Erythroblast (primary cell): ENCODE measurements at regions not wholly inside any gene's neighbourhood (a gene's known extent, or its start where the extent isn't known, plus 50 kb on each side); places are given as distances from the start of the nearest gene placed in this dataset.

ENCODE experiments used
- DNase-seq, 2 experiments: peaks; one replicate each; lab custom pipeline; 2025; lab: John Stamatoyannopoulos, UW
- GATA1 ChIP-seq: IDR thresholded peaks from 2 replicates; pipeline ENCODE4 v1.6.1; 2011; ENCODE audit warnings: low read depth, mild to moderate bottlenecking, control low read depth, low read length, moderate library complexity
- POLR2A ChIP-seq: IDR thresholded peaks from 2 replicates; pipeline ENCODE4 v1.6.1; 2011; ENCODE audit warnings: mild to moderate bottlenecking, low read length

- DNase-seq, result no peak
- TF ChIP-seq GATA1 (no peak), POLR2A (no peak)
These were observed 94.2 kb downstream of the CBLL2 start for GRCh38 chrX:22366906-22367305.

- TF ChIP-seq POLR2A (no peak), GATA1 (no peak)
- DNase-seq, result no peak
These were observed 100.4 kb downstream of the CBLL2 start for GRCh38 chrX:22373094-22373493.

- no peak for DNase-seq
- TF ChIP-seq POLR2A (no peak), GATA1 (no peak)
These were observed 101.1 kb downstream of the CBLL2 start for GRCh38 chrX:22373766-22374165.

- DNase-seq, result no peak
- no peak for TF ChIP-seq GATA1
- no peak for TF ChIP-seq POLR2A
These were observed 103.7 kb downstream of the CBLL2 start for GRCh38 chrX:22376369-22376768.

GRCh38 chrX:22378296-22378695 is 105.6 kb downstream of the CBLL2 start:
- DNase-seq, result no peak
- no peak for TF ChIP-seq POLR2A
- no peak for TF ChIP-seq GATA1

- no peak for DNase-seq
- TF ChIP-seq GATA1, result no peak
- TF ChIP-seq POLR2A, result no peak
These were observed 111.3 kb downstream of the CBLL2 start for GRCh38 chrX:22383988-22384387.

- TF ChIP-seq GATA1 (no peak), POLR2A (no peak)
- DNase-seq, result no peak
These were observed 117.0 kb downstream of the CBLL2 start for GRCh38 chrX:22389556-22390179.

GRCh38 chrX:22392133-22392948 is 119.6 kb downstream of the CBLL2 start:
- TF ChIP-seq GATA1, result no peak
- no peak for TF ChIP-seq POLR2A
- DNase-seq, result no peak

GRCh38 chrX:22395372-22395771 is 122.7 kb downstream of the CBLL2 start:
- DNase-seq, result no peak
- TF ChIP-seq GATA1, result no peak
- TF ChIP-seq POLR2A, result no peak

GRCh38 chrX:22396408-22396807 is 123.7 kb downstream of the CBLL2 start:
- no peak for TF ChIP-seq GATA1
- TF ChIP-seq POLR2A, result no peak
- DNase-seq, result no peak

GRCh38 chrX:22397566-22397965 is 124.9 kb downstream of the CBLL2 start:
- TF ChIP-seq POLR2A (no peak), GATA1 (no peak)
- DNase-seq, result no peak

GRCh38 chrX:22399437-22400192 is 126.9 kb downstream of the CBLL2 start:
- DNase-seq, result no peak
- TF ChIP-seq POLR2A (no peak), GATA1 (no peak)

GRCh38 chrX:22404297-22404696 is 131.6 kb downstream of the CBLL2 start:
- TF ChIP-seq GATA1, result no peak
- no peak for TF ChIP-seq POLR2A
- DNase-seq, result no peak

GRCh38 chrX:22406201-22406737 is 133.6 kb downstream of the CBLL2 start:
- no peak for DNase-seq
- no peak for TF ChIP-seq GATA1
- no peak for TF ChIP-seq POLR2A
